ENCODE measurements at regions not wholly inside any gene's neighbourhood (a gene's known extent, or its start where the extent isn't known, plus 50 kb on each side); places are given as distances from the start of the nearest gene placed in this dataset.

- H3K4me3 ChIP-seq (ENCODE audit: low read depth, low read length), result no peak overlapping the region
- no peaks in the 10 kb centered on the region for H3K36me3 ChIP-seq (ENCODE audit: control insufficient read depth, insufficient read depth, low read length)
- no peaks in the 10 kb centered on the region for H3K9me3 ChIP-seq (ENCODE audit: control insufficient read depth, insufficient read depth, low read depth, low read length)
- H3K27me3 ChIP-seq (ENCODE audit: control insufficient read depth, insufficient read depth, low read length), result no peaks in the 10 kb centered on the region
- H3K27ac ChIP-seq (ENCODE audit: low read depth, low read length), result no peak overlapping the region
- no peaks in the 10 kb centered on the region for H3K4me1 ChIP-seq (ENCODE audit: control insufficient read depth, insufficient read depth, low read length)
- no peak overlapping the region for H3K9ac ChIP-seq (ENCODE audit: low read length)
Observed at GRCh38 chr11:45385844-45386243, 99.7 kb upstream of the SYT13 start.

GRCh38 chr11:45385423-45385822 lies 99.3 kb upstream of the SYT13 start:
- Histone ChIP-seq H3K27ac (ENCODE audit: low read depth, low read length) (no peak overlapping the region), H3K9ac (ENCODE audit: low read length) (no peak overlapping the region), H3K27me3 (ENCODE audit: control insufficient read depth, insufficient read depth, low read length) (no peaks in the 10 kb centered on the region), H3K9me3 (ENCODE audit: control insufficient read depth, insufficient read depth, low read depth, low read length) (no peaks in the 10 kb centered on the region), H3K4me1 (ENCODE audit: control insufficient read depth, insufficient read depth, low read length) (no peaks in the 10 kb centered on the region), H3K4me3 (ENCODE audit: low read depth, low read length) (no peak overlapping the region), H3K36me3 (ENCODE audit: control insufficient read depth, insufficient read depth, low read length) (no peaks in the 10 kb centered on the region)

GRCh38 chr11:45384711-45385241 lies 98.6 kb upstream of the SYT13 start:
- no peaks in the 10 kb centered on the region for H3K4me1 ChIP-seq (ENCODE audit: control insufficient read depth, insufficient read depth, low read length)
- no peaks in the 10 kb centered on the region for H3K27me3 ChIP-seq (ENCODE audit: control insufficient read depth, insufficient read depth, low read length)
- no peak overlapping the region for H3K4me3 ChIP-seq (ENCODE audit: low read depth, low read length)
- H3K36me3 ChIP-seq (ENCODE audit: control insufficient read depth, insufficient read depth, low read length), result no peaks in the 10 kb centered on the region
- H3K9ac ChIP-seq (ENCODE audit: low read length), result no peak overlapping the region
- no peak overlapping the region for H3K27ac ChIP-seq (ENCODE audit: low read depth, low read length)
- no peaks in the 10 kb centered on the region for H3K9me3 ChIP-seq (ENCODE audit: control insufficient read depth, insufficient read depth, low read depth, low read length)

GRCh38 chr11:45384016-45384415 lies 97.9 kb upstream of the SYT13 start:
- Histone ChIP-seq H3K4me1 (ENCODE audit: control insufficient read depth, insufficient read depth, low read length) (no peaks in the 10 kb centered on the region), H3K27me3 (ENCODE audit: control insufficient read depth, insufficient read depth, low read length) (no peaks in the 10 kb centered on the region), H3K36me3 (ENCODE audit: control insufficient read depth, insufficient read depth, low read length) (no peaks in the 10 kb centered on the region), H3K9me3 (ENCODE audit: control insufficient read depth, insufficient read depth, low read depth, low read length) (no peaks in the 10 kb centered on the region), H3K27ac (ENCODE audit: low read depth, low read length) (no peak overlapping the region), H3K9ac (ENCODE audit: low read length) (no peak overlapping the region), H3K4me3 (ENCODE audit: low read depth, low read length) (no peak overlapping the region)

- Histone ChIP-seq H3K9ac (ENCODE audit: low read length) (no peak overlapping the region), H3K36me3 (ENCODE audit: control insufficient read depth, insufficient read depth, low read length) (no peaks in the 10 kb centered on the region), H3K4me1 (ENCODE audit: control insufficient read depth, insufficient read depth, low read length) (no peaks in the 10 kb centered on the region), H3K27me3 (ENCODE audit: control insufficient read depth, insufficient read depth, low read length) (no peaks in the 10 kb centered on the region), H3K9me3 (ENCODE audit: control insufficient read depth, insufficient read depth, low read depth, low read length) (no peaks in the 10 kb centered on the region), H3K4me3 (ENCODE audit: low read depth, low read length) (no peak overlapping the region), H3K27ac (ENCODE audit: low read depth, low read length) (no peak overlapping the region)
Observed at GRCh38 chr11:45383224-45383623, 97.1 kb upstream of the SYT13 start.

- Histone ChIP-seq H3K27me3 (ENCODE audit: control insufficient read depth, insufficient read depth, low read length) (no peaks in the 10 kb centered on the region), H3K4me1 (ENCODE audit: control insufficient read depth, insufficient read depth, low read length) (no peaks in the 10 kb centered on the region), H3K9me3 (ENCODE audit: control insufficient read depth, insufficient read depth, low read depth, low read length) (no peaks in the 10 kb centered on the region)
Observed at GRCh38 chr11:45382133-45382878, 96.2 kb upstream of the SYT13 start.

GRCh38 chr11:45379162-45379863 lies 93.2 kb upstream of the SYT13 start:
- Histone ChIP-seq H3K27me3 (ENCODE audit: control insufficient read depth, insufficient read depth, low read length) (no peaks in the 10 kb centered on the region), H3K27ac (ENCODE audit: low read depth, low read length) (no peak overlapping the region), H3K36me3 (ENCODE audit: control insufficient read depth, insufficient read depth, low read length) (no peaks in the 10 kb centered on the region), H3K4me1 (ENCODE audit: control insufficient read depth, insufficient read depth, low read length) (no peaks in the 10 kb centered on the region), H3K4me3 (ENCODE audit: low read depth, low read length) (no peak overlapping the region), H3K9me3 (ENCODE audit: control insufficient read depth, insufficient read depth, low read depth, low read length) (no peaks in the 10 kb centered on the region), H3K9ac (ENCODE audit: low read length) (no peak overlapping the region)

More at GRCh38 chr11:45382133-45382878, 96.2 kb upstream of the SYT13 start:
- no peak overlapping the region for H3K27ac ChIP-seq (ENCODE audit: low read depth, low read length)
- H3K36me3 ChIP-seq (ENCODE audit: control insufficient read depth, insufficient read depth, low read length), result no peaks in the 10 kb centered on the region
- H3K4me3 ChIP-seq (ENCODE audit: low read depth, low read length), result no peak overlapping the region
- no peak overlapping the region for H3K9ac ChIP-seq (ENCODE audit: low read length)

- no peaks in the 10 kb centered on the region for H3K9me3 ChIP-seq (ENCODE audit: control insufficient read depth, insufficient read depth, low read depth, low read length)
- H3K4me1 ChIP-seq (ENCODE audit: control insufficient read depth, insufficient read depth, low read length), result no peaks in the 10 kb centered on the region
- no peaks in the 10 kb centered on the region for H3K27me3 ChIP-seq (ENCODE audit: control insufficient read depth, insufficient read depth, low read length)
Observed at GRCh38 chr11:45378516-45378915, 92.4 kb upstream of the SYT13 start.

GRCh38 chr11:45374653-45375059 lies 88.5 kb upstream of the SYT13 start:
- Histone ChIP-seq H3K27ac (ENCODE audit: low read depth, low read length) (no peak overlapping the region), H3K9me3 (ENCODE audit: control insufficient read depth, insufficient read depth, low read depth, low read length) (no peaks in the 10 kb centered on the region), H3K4me3 (ENCODE audit: low read depth, low read length) (no peak overlapping the region), H3K27me3 (ENCODE audit: control insufficient read depth, insufficient read depth, low read length) (peaks cover 6% of the 10 kb centered on the region; the same call in 1 of the 2 replicates), H3K36me3 (ENCODE audit: control insufficient read depth, insufficient read depth, low read length) (no peaks in the 10 kb centered on the region), H3K4me1 (ENCODE audit: control insufficient read depth, insufficient read depth, low read length) (peaks cover 11% of the 10 kb centered on the region), H3K9ac (ENCODE audit: low read length) (no peak overlapping the region)

More at GRCh38 chr11:45378516-45378915, 92.4 kb upstream of the SYT13 start:
- no peaks in the 10 kb centered on the region for H3K36me3 ChIP-seq (ENCODE audit: control insufficient read depth, insufficient read depth, low read length)
- H3K4me3 ChIP-seq (ENCODE audit: low read depth, low read length), result no peak overlapping the region
- no peak overlapping the region for H3K27ac ChIP-seq (ENCODE audit: low read depth, low read length)
- no peak overlapping the region for H3K9ac ChIP-seq (ENCODE audit: low read length)

- H3K9me3 ChIP-seq (ENCODE audit: control insufficient read depth, insufficient read depth, low read depth, low read length), result no peaks in the 10 kb centered on the region
- no peak overlapping the region for H3K4me3 ChIP-seq (ENCODE audit: low read depth, low read length)
- H3K4me1 ChIP-seq (ENCODE audit: control insufficient read depth, insufficient read depth, low read length), result peaks cover 11% of the 10 kb centered on the region
- no peak overlapping the region for H3K9ac ChIP-seq (ENCODE audit: low read length)
- H3K27me3 ChIP-seq (ENCODE audit: control insufficient read depth, insufficient read depth, low read length), result peaks cover 9% of the 10 kb centered on the region
- H3K27ac ChIP-seq (ENCODE audit: low read depth, low read length), result no peak overlapping the region
- H3K36me3 ChIP-seq (ENCODE audit: control insufficient read depth, insufficient read depth, low read length), result no peaks in the 10 kb centered on the region
Observed at GRCh38 chr11:45374130-45374529, 88.0 kb upstream of the SYT13 start.

GRCh38 chr11:45373506-45374035 lies 87.4 kb upstream of the SYT13 start:
- Histone ChIP-seq H3K9ac (ENCODE audit: low read length) (no peak overlapping the region), H3K4me1 (ENCODE audit: control insufficient read depth, insufficient read depth, low read length) (peaks cover 11% of the 10 kb centered on the region), H3K9me3 (ENCODE audit: control insufficient read depth, insufficient read depth, low read depth, low read length) (no peaks in the 10 kb centered on the region), H3K36me3 (ENCODE audit: control insufficient read depth, insufficient read depth, low read length) (no peaks in the 10 kb centered on the region), H3K27me3 (ENCODE audit: control insufficient read depth, insufficient read depth, low read length) (peaks cover 9% of the 10 kb centered on the region), H3K4me3 (ENCODE audit: low read depth, low read length) (no peak overlapping the region), H3K27ac (ENCODE audit: low read depth, low read length) (no peak overlapping the region)
